SK-N-SH (cell line): ENCODE measurements at regions not wholly inside any gene's neighbourhood (a gene's known extent, or its start where the extent isn't known, plus 50 kb on each side); places are given as distances from the start of the nearest gene placed in this dataset.
A peak's percentile ranks its signal among the peaks of the same experiment; 100 is the strongest.

Experiments used
- CTCF ChIA-PET: fragments of 300-600, 350-600 bp; formaldehyde crosslinking; extraction: SDS; loops from one replicate; lab custom pipeline; 2021; lab: Yijun Ruan, JAX
- POLR2A ChIA-PET: fragments of 350-600 bp; sonication (Branson Sonifier 250); formaldehyde crosslinking; extraction: SDS; loops from one replicate; lab custom pipeline; 2020; ENCODE audit warnings: antibody characterized with exemption, inconsistent platforms; lab: Yijun Ruan, JAX
- DNase-seq: peaks from one replicate; pipeline ENCODE4 v3.0.0; 2012
- H2AFZ ChIP-seq: fragments of 200-600 bp; sonication (generic); 2 replicates; pipeline ENCODE4 v1.8.1; 2016; ENCODE audit warnings: antibody characterized with exemption, mild to moderate bottlenecking, low read depth
- H3F3A ChIP-seq: fragments of 200-600 bp; sonication (generic); replicated peaks from 2 replicates; pipeline ENCODE3; 2016; ENCODE audit warnings: antibody characterized with exemption, mild to moderate bottlenecking; ENCODE audit not compliant: insufficient read depth
- H3K27ac ChIP-seq, 2 experiments: fragments of 200-500 bp in 1 of 2; fragments of 200-600 bp in 1 of 2; sonication (Bioruptor generic) in 1 of 2; sonication (generic), shearing (Covaris generic) in 1 of 2; 2 replicates each; pipeline versions ENCODE4 v1.5.1 to v1.6.1; 2014 to 2016; ENCODE audit warnings: low read depth in 2 of 2, inconsistent platforms in 1 of 2, low read length in 1 of 2, mild to moderate bottlenecking in 1 of 2, mixed read lengths in 1 of 2
- H3K27me3 ChIP-seq: fragments of 200-600 bp; sonication (generic), shearing (Covaris generic); 2 replicates; pipeline ENCODE4 v1.6.1; 2016; ENCODE audit warnings: mixed run types; ENCODE audit not compliant: insufficient read depth
- H3K36me3 ChIP-seq, 2 experiments: fragments of 200-500 bp in 1 of 2; fragments of 200-600 bp in 1 of 2; sonication (Bioruptor generic) in 1 of 2; sonication (generic) in 1 of 2; replicated peaks in 1 of 2; 2 replicates each; pipeline versions ENCODE3 to v1.5.1; 2014 to 2016; ENCODE audit warnings: low read length in 1 of 2, mild to moderate bottlenecking in 1 of 2; ENCODE audit not compliant: insufficient read depth in 2 of 2, control insufficient read depth in 1 of 2
- H3K4me1 ChIP-seq, 2 experiments: fragments of 200-500 bp in 1 of 2; fragments of 200-600 bp in 1 of 2; sonication (Bioruptor generic) in 1 of 2; sonication (generic), shearing (Covaris generic) in 1 of 2; 2 replicates each; pipeline versions ENCODE4 v1.5.1 to v1.6.1; 2014 to 2016; ENCODE audit warnings: low read depth in 1 of 2, low read length in 1 of 2, mixed run types in 1 of 2; ENCODE audit not compliant: insufficient read depth in 2 of 2, control insufficient read depth in 1 of 2
- H3K4me2 ChIP-seq: fragments of 200-600 bp; sonication (generic), shearing (Covaris generic); 2 replicates; pipeline ENCODE4 v1.6.1; 2017; ENCODE audit warnings: mixed run types
- H3K4me3 ChIP-seq, 2 experiments: fragments of 200-500 bp in 1 of 2; fragments of 200-600 bp in 1 of 2; sonication (Bioruptor generic) in 1 of 2; sonication (generic), shearing (Covaris generic) in 1 of 2; 2 replicates each; pipeline versions ENCODE4 v1.5.1 to v1.8.1; 2014 to 2016; ENCODE audit warnings: low read depth in 2 of 2, inconsistent platforms in 1 of 2, low read length in 1 of 2, mild to moderate bottlenecking in 1 of 2, mixed read lengths in 1 of 2, moderate library complexity in 1 of 2
- H3K79me2 ChIP-seq: fragments of 200-600 bp; sonication (generic); 2 replicates; pipeline ENCODE4 v1.8.1; 2017; ENCODE audit warnings: mild to moderate bottlenecking; ENCODE audit not compliant: insufficient read depth
- H3K9ac ChIP-seq: fragments of 200-600 bp; sonication (generic); 2 replicates; pipeline ENCODE4 v1.6.1; 2017; ENCODE audit warnings: mixed run types
- H3K9me2 ChIP-seq: fragments of 200-600 bp; sonication (generic); 2 replicates; pipeline ENCODE4 v1.6.1; 2017; ENCODE audit warnings: mixed run types
- H3K9me3 ChIP-seq: fragments of 200-600 bp; sonication (generic); 2 replicates; pipeline ENCODE4 v1.6.1; 2017; ENCODE audit warnings: mixed run types, mild to moderate bottlenecking, moderate library complexity
- H4K20me1 ChIP-seq: fragments of 200-600 bp; sonication (generic); 2 replicates; pipeline ENCODE4 v1.6.1; 2017; ENCODE audit warnings: mild to moderate bottlenecking, mixed run types; ENCODE audit not compliant: insufficient read depth
- FOXM1 ChIP-seq: IDR thresholded peaks from 2 replicates; pipeline ENCODE4 v1.4.0; 2012; ENCODE audit warnings: low read depth, mild to moderate bottlenecking
- GABPA ChIP-seq: IDR thresholded peaks from 2 replicates; pipeline ENCODE4 v1.4.0; 2012; ENCODE audit warnings: low read depth, mild to moderate bottlenecking
- NFIC ChIP-seq: IDR thresholded peaks from 2 replicates; pipeline ENCODE4 v1.4.0; 2012; ENCODE audit warnings: borderline replicate concordance
- RFX5 ChIP-seq: IDR thresholded peaks from 2 replicates; pipeline ENCODE4 v1.6.1; 2012; ENCODE audit warnings: mild to moderate bottlenecking, improper control_type of control experiment, low read length
- TEAD4 ChIP-seq: IDR thresholded peaks from 2 replicates; pipeline ENCODE4 v1.4.0; 2012; ENCODE audit warnings: mild to moderate bottlenecking, borderline replicate concordance; ENCODE audit not compliant: insufficient read depth
- WGBS: methylation state at CpG from one replicate; pipeline ENCODE4 v1.1.6; 2017; ENCODE audit warnings: low lambda C conversion rate; 5-methylcytosine and 5-hydroxymethylcytosine counted together
- TF ChIP-seq, protein P1 (sequence below): IDR thresholded peaks from 2 replicates; pipeline ENCODE4; 2012
- TF ChIP-seq, protein P2 (sequence below): IDR thresholded peaks from 2 replicates; pipeline ENCODE4 v1.4.0; 2012; ENCODE audit warnings: low read depth
- TF ChIP-seq, protein P3 (sequence below): fragments of 150-350 bp; IDR thresholded peaks from 2 replicates; pipeline ENCODE4 v1.6.1; 2016; ENCODE audit warnings: mild to moderate bottlenecking, low read depth, low read length
- TF ChIP-seq, protein P4 (sequence below): IDR thresholded peaks from 2 replicates; pipeline ENCODE4 v1.6.1; 2012; ENCODE audit warnings: mild to moderate bottlenecking, low read depth, low read length, moderate library complexity
- TF ChIP-seq, protein P5 (sequence below): fragments of 150-350 bp; IDR thresholded peaks from 2 replicates; pipeline ENCODE4 v1.6.1; 2017; ENCODE audit warnings: antibody characterized with exemption, low read length, low read depth, borderline replicate concordance

DNA sequence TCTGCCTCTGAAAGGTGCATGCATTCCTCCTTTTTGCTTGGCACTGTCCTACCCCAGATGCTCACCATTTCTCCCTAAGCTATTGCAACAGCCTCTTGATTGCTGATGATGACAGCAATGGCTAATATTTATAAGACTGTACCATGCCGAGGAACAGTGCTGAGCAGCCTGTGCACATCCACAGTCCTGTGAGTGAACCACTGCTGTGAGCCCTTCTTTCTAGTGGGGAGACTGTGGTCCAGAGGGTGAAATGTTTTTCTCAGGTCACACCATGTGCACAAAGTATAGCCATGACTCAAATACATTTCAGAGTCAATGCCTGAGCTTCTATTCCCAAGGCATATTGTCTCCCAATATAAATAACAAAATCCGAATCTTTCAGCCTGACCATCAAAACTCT, 231.2 kb upstream of the LRTM1 start:
- Histone ChIP-seq H3K4me1 (peaks cover 8 to 22% of the 10 kb centered on the region in 2 experiments), H3K27ac (peak overlapping the region; percentile 95 to 100)
- WGBS: 89% methylated on average over 2 of the region's 2 CpGs

DNA sequence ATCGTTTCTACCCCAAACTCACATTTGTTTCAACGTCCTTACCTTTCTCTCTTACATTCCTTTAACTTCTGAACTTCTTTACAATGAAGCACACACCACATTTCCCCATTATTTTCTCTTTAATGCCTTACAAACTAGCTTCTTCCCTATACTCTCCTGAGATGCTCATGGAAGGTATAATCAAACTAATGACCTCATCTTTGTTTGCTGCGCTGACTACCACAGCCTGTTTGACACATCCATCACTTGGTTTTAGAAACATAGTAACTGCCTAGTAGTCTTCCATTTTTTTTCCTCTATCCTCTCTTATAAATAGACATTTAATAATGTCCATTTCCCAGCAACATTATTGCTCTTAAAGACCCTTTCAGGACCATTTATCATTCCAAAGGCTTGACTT, 230.5 kb upstream of the LRTM1 start:
- POLR2A ChIA-PET: no interaction called here
- H3K4me3 ChIP-seq: no peak overlapping the region
- H3K36me3 ChIP-seq: no peaks in the 10 kb centered on the region
- H3K27me3 ChIP-seq: no peaks in the 10 kb centered on the region
- H4K20me1 ChIP-seq: no peaks in the 10 kb centered on the region
- H2AFZ ChIP-seq: no peak overlapping the region
- TF ChIP-seq, protein P1, sequence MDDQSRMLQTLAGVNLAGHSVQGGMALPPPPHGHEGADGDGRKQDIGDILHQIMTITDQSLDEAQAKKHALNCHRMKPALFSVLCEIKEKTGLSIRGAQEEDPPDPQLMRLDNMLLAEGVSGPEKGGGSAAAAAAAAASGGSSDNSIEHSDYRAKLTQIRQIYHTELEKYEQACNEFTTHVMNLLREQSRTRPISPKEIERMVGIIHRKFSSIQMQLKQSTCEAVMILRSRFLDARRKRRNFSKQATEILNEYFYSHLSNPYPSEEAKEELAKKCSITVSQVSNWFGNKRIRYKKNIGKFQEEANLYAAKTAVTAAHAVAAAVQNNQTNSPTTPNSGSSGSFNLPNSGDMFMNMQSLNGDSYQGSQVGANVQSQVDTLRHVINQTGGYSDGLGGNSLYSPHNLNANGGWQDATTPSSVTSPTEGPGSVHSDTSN: no peak
- TF ChIP-seq, protein P2, sequence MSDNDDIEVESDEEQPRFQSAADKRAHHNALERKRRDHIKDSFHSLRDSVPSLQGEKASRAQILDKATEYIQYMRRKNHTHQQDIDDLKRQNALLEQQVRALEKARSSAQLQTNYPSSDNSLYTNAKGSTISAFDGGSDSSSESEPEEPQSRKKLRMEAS: no peak
- TF ChIP-seq FOXM1 (no peak), RFX5 (no peak)
- TF ChIP-seq, protein P3, sequence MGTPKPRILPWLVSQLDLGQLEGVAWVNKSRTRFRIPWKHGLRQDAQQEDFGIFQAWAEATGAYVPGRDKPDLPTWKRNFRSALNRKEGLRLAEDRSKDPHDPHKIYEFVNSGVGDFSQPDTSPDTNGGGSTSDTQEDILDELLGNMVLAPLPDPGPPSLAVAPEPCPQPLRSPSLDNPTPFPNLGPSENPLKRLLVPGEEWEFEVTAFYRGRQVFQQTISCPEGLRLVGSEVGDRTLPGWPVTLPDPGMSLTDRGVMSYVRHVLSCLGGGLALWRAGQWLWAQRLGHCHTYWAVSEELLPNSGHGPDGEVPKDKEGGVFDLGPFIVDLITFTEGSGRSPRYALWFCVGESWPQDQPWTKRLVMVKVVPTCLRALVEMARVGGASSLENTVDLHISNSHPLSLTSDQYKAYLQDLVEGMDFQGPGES: no peak
- TF ChIP-seq, all 33 proteins: peak for 0
- Histone ChIP-seq H3K9ac (no peak overlapping the region), H3K9me2 (no peaks in the 10 kb centered on the region), H3K4me1 (peaks cover 8 to 22% of the 10 kb centered on the region in 2 experiments), H3K4me2 (no peak overlapping the region), H3F3A (peaks cover 33% of the 10 kb centered on the region), H3K79me2 (no peaks in the 10 kb centered on the region), H3K9me3 (no peaks in the 10 kb centered on the region), H3K27ac (peak overlapping the region in 1 of 2 experiments; percentile 100; a peak in 2 of 4 replicates)
- no peak for DNase-seq
- WGBS: 63% methylated on average over 3 of the region's 3 CpGs
- CTCF ChIA-PET: interaction anchor here (1.7 kb wide), 1 partner anchor 23 kb away, joined by 6 read pairs; no protein-coding TSS in a partner anchor

More for the DNA sequence above, 231.2 kb upstream of the LRTM1 start:
- H3K4me2 ChIP-seq: no peak overlapping the region
- H3K27me3 ChIP-seq: no peaks in the 10 kb centered on the region
- no peaks in the 10 kb centered on the region for H3K79me2 ChIP-seq
- peaks cover 33% of the 10 kb centered on the region for H3F3A ChIP-seq
- no peak for DNase-seq
- no peak overlapping the region for H3K4me3 ChIP-seq
- no peaks in the 10 kb centered on the region for H3K9me3 ChIP-seq
- no peaks in the 10 kb centered on the region for H3K9me2 ChIP-seq
- ChIA-PET POLR2A (no interaction called here), CTCF (interaction anchor here (1.7 kb wide), 1 partner anchor 22 kb away, joined by 6 read pairs; no protein-coding TSS in a partner anchor)
- H4K20me1 ChIP-seq: no peaks in the 10 kb centered on the region
- no peaks in the 10 kb centered on the region for H3K36me3 ChIP-seq
- no peak for TF ChIP-seq NFIC
- TF ChIP-seq, protein P4, sequence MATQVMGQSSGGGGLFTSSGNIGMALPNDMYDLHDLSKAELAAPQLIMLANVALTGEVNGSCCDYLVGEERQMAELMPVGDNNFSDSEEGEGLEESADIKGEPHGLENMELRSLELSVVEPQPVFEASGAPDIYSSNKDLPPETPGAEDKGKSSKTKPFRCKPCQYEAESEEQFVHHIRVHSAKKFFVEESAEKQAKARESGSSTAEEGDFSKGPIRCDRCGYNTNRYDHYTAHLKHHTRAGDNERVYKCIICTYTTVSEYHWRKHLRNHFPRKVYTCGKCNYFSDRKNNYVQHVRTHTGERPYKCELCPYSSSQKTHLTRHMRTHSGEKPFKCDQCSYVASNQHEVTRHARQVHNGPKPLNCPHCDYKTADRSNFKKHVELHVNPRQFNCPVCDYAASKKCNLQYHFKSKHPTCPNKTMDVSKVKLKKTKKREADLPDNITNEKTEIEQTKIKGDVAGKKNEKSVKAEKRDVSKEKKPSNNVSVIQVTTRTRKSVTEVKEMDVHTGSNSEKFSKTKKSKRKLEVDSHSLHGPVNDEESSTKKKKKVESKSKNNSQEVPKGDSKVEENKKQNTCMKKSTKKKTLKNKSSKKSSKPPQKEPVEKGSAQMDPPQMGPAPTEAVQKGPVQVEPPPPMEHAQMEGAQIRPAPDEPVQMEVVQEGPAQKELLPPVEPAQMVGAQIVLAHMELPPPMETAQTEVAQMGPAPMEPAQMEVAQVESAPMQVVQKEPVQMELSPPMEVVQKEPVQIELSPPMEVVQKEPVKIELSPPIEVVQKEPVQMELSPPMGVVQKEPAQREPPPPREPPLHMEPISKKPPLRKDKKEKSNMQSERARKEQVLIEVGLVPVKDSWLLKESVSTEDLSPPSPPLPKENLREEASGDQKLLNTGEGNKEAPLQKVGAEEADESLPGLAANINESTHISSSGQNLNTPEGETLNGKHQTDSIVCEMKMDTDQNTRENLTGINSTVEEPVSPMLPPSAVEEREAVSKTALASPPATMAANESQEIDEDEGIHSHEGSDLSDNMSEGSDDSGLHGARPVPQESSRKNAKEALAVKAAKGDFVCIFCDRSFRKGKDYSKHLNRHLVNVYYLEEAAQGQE: no peak
- TF ChIP-seq TEAD4: no peak
- TF ChIP-seq, protein P1: no peak
- TF ChIP-seq GABPA: no peak
- TF ChIP-seq, protein P5, sequence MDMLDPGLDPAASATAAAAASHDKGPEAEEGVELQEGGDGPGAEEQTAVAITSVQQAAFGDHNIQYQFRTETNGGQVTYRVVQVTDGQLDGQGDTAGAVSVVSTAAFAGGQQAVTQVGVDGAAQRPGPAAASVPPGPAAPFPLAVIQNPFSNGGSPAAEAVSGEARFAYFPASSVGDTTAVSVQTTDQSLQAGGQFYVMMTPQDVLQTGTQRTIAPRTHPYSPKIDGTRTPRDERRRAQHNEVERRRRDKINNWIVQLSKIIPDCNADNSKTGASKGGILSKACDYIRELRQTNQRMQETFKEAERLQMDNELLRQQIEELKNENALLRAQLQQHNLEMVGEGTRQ: no peak
- H2AFZ ChIP-seq: no peak overlapping the region
- H3K9ac ChIP-seq: no peak overlapping the region
